IPS-20b (cell line): ENCODE measurements at regions not wholly inside any gene's neighbourhood (a gene's known extent, or its start where the extent isn't known, plus 50 kb on each side); places are given as distances from the start of the nearest gene placed in this dataset.

Source experiments
- H3K27ac ChIP-seq: one replicate; pipeline ENCODE4 v1.5.1; 2013; ENCODE audit warnings: low read length
- H3K27me3 ChIP-seq: 2 replicates; pipeline ENCODE4 v1.6.1; 2013; ENCODE audit warnings: mild to moderate bottlenecking, low read length, inconsistent platforms; ENCODE audit not compliant: insufficient read depth
- H3K36me3 ChIP-seq: 2 replicates; pipeline ENCODE4 v1.6.1; 2013; ENCODE audit warnings: low read depth, mild to moderate bottlenecking, inconsistent platforms, low read length, moderate library complexity; ENCODE audit not compliant: insufficient read depth
- H3K4me1 ChIP-seq: 2 replicates; pipeline ENCODE4 v1.6.1; 2013; ENCODE audit warnings: mild to moderate bottlenecking, control low read depth, inconsistent platforms, low read length, moderate library complexity; ENCODE audit not compliant: insufficient read depth
- H3K4me3 ChIP-seq: 2 replicates; pipeline ENCODE4 v1.5.1; 2013; ENCODE audit warnings: mild to moderate bottlenecking, low read length, inconsistent platforms
- H3K9ac ChIP-seq: 2 replicates; pipeline ENCODE4 v1.6.1; 2013; ENCODE audit warnings: low read depth, mild to moderate bottlenecking, inconsistent platforms, low read length, moderate library complexity
- H3K9me3 ChIP-seq: 2 replicates; pipeline ENCODE4 v1.6.1; 2013; ENCODE audit warnings: mild to moderate bottlenecking, low read depth, low read length, inconsistent platforms; ENCODE audit not compliant: insufficient read depth

DNA sequence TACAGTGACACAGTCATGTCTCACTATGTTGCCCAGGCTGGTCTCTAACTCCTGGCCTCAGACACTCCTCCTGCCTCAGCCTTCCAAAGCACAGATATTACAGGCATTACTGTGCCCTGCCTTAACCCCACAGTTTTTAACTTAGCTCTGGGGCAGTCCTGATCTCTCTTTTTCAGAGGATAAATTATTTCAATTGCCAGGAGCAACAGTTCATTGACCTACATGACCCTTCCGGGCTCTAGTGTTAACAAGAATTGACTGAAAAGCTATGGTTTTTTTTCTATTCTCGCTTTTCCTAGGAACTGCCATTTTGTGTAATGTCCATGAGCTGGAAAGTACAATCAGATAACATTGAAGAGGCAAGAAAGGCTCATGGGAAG lies 92.8 kb downstream of the HNRNPLL start:
- H3K27ac ChIP-seq = no peak overlapping the region
- 0 out of 2 replicates have a peak, but pooled peaks cover under 1% of the 10 kb centered on the region for H3K4me1 ChIP-seq
- no peaks in the 10 kb centered on the region for H3K9me3 ChIP-seq
- H3K9ac ChIP-seq = no peak overlapping the region
- peaks cover 14% of the 10 kb centered on the region for H3K27me3 ChIP-seq
- H3K4me3 ChIP-seq = no peak overlapping the region
- no peaks in the 10 kb centered on the region for H3K36me3 ChIP-seq

DNA sequence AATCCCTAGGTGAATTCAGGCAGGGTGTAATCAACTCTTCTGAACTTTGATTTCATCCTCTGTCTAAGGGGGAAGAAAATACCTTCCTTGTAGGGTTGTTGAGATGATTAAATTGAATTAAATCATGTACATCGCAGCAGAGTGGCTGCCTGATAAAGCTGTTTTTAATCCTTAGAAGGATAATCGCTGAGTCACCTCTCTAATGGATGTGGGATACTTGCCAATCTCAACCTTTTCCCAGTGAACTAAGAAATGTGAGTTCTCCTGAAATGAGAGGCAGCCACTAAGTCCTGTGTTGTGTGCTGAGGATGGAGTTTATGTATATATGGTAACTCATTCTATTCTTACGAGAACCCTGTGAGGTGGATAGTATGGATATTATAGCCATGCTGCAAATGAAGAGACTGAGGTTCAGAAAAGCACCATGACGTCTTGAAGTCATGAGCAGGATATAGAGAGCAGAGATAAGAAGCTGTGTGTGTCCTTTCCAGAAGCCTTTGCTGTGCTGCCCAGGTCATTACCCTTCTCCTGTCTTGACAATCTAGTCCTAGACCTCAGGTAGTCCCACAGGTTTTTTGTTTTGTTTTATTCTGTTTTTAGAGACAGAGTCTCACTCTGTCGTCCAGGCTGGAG lies 93.3 kb downstream of the HNRNPLL start:
- Histone ChIP-seq H3K27ac (no peak overlapping the region), H3K36me3 (no peaks in the 10 kb centered on the region)

DNA sequence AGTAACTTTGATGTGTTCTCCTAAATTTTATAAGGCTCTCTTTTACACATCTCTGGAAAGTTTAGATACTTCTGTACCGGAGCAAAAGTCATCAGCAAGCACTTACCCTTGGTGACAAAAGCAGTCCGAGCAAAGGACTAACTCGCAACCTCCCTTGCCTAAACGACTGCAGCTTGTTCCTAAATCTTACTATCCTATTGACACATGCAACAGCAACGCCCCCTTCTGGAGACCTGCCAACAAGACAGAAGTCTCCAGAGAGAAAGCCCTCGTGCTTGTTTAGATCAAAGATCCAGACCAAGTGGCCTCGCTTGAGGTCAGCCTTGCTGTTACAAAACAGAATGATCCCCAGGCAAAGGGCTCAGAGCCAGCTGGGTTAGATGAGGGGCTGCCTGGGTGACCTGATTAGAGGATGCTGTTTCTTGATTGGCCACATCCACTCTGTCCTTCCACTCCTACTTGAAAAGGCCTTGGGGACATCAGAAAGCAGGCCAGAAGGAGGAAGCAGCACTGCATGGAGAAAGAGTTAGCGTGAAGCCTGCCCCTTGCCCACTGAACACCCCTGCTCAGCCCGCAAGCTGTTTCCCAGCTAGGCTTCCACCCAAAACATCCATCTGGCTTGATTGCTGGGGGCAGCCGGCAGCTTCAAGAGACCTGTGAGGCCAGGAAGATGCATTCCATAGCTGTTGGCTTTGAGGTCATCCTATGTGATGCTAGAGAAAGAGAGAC lies 94.3 kb downstream of the HNRNPLL start:
- Histone ChIP-seq H3K9ac (no peak overlapping the region), H3K36me3 (no peaks in the 10 kb centered on the region), H3K4me1 (0 out of 2 replicates have a peak, but pooled peaks cover 4% of the 10 kb centered on the region), H3K27me3 (peaks cover 14% of the 10 kb centered on the region), H3K27ac (no peak overlapping the region), H3K9me3 (no peaks in the 10 kb centered on the region), H3K4me3 (no peak overlapping the region)

More for the DNA sequence above, 93.3 kb downstream of the HNRNPLL start:
- Histone ChIP-seq H3K27me3 (peaks cover 14% of the 10 kb centered on the region), H3K4me1 (no peaks in the 10 kb centered on the region), H3K4me3 (no peak overlapping the region), H3K9me3 (no peaks in the 10 kb centered on the region), H3K9ac (no peak overlapping the region)

DNA sequence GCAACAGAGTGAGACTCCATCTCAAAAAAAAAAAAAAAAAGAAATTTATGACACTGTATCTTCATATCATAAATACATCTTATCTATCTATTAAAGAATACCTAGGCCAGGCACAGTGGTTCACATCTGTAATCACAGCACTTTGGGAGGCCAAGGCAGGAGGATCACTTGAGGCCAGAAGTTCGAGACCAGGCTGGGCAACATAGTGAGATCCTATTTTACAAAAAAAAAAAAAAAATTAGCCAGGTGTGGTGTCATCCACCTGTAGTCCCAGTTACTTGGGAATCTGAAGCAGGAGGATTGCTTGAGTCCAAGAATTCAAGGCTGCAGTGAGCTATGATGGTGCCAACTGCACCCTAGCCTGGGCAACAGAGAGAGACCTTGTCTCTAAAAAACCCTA lies 95.0 kb downstream of the HNRNPLL start:
- no peak overlapping the region for H3K4me3 ChIP-seq
- H3K27ac ChIP-seq = no peak overlapping the region
- H3K9ac ChIP-seq = no peak overlapping the region
- H3K4me1 ChIP-seq = 0 out of 2 replicates have a peak, but pooled peaks cover 4% of the 10 kb centered on the region
- no peaks in the 10 kb centered on the region; the same call in 1 of the 2 replicates for H3K9me3 ChIP-seq
- no peaks in the 10 kb centered on the region for H3K36me3 ChIP-seq
- H3K27me3 ChIP-seq = peaks cover 14% of the 10 kb centered on the region

DNA sequence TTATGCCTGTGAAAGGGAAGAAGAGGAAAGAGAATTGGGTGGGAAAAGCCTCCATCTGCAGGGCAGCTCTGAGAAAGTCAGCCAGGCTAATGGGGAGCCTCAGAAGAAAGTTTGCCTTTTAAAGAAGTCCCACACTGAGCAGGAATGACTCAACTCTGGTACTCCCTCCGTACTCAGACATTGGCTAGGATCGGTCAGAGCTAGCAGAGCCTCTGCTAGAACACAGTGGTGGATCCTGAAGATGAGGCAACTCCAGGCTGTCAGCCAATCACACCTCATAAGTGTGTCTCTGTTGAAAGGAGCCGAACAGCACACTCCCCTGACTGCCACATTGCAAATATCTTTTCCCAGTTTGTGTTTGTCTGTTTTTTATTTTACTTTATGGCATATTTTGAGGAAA lies 96.9 kb downstream of the HNRNPLL start:
- H3K27ac ChIP-seq = no peak overlapping the region
- peaks cover 14% of the 10 kb centered on the region for H3K27me3 ChIP-seq
- H3K4me3 ChIP-seq = no peak overlapping the region
- peaks cover 6% of the 10 kb centered on the region for H3K9me3 ChIP-seq
- no peaks in the 10 kb centered on the region for H3K36me3 ChIP-seq
- no peak overlapping the region for H3K9ac ChIP-seq
- 0 out of 2 replicates have a peak, but pooled peaks cover 4% of the 10 kb centered on the region for H3K4me1 ChIP-seq

DNA sequence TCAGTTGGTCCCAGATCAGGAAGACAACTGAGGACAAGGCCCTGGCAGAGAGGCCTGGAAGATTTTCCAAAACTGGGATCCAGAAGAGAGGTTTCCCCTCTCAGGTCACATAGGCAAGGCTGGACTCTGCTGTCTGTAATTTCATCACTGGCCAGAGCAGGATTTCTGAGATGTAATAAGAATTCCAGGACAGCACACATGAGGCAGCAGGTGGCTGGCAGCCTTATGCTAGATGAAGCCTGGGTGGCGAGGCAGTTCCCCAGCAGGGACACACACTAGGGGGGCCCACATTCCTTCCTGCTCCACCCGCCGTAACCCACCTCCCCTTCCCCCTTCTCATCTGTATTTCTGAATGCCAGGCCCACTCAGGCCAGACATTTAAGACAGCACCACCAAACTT lies 98.6 kb downstream of the HNRNPLL start:
- peaks cover 6% of the 10 kb centered on the region for H3K9me3 ChIP-seq
- H3K4me1 ChIP-seq = peaks cover 12% of the 10 kb centered on the region
- H3K27ac ChIP-seq = no peak overlapping the region
- H3K27me3 ChIP-seq = peaks cover 7% of the 10 kb centered on the region
- no peaks in the 10 kb centered on the region for H3K36me3 ChIP-seq
- H3K4me3 ChIP-seq = no peak overlapping the region
- no peak overlapping the region for H3K9ac ChIP-seq

DNA sequence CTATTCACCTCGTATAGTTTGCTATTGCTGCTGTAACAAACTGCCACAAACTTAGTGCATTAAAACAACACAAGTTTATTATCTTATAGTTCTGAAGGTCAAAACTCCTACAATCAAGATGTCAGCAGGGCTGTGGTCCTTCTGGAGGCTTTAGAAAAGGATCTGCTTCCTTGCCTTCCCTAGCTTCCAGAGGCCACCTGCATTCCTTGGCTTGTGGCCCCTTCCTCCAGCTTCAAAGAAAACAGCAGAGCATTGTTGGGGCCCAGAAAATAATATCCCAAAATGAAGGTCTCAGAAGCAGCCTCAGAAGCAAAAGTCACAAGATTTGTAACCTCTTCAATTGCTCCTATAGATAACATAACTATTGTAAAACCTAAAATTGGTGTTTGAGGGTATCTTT lies 100.6 kb downstream of the HNRNPLL start:
- H3K4me3 ChIP-seq = no peak overlapping the region
- H3K36me3 ChIP-seq = no peaks in the 10 kb centered on the region
- H3K9me3 ChIP-seq = peaks cover 6% of the 10 kb centered on the region
- H3K27ac ChIP-seq = no peak overlapping the region
- peaks cover 12% of the 10 kb centered on the region for H3K4me1 ChIP-seq
- H3K27me3 ChIP-seq = no peaks in the 10 kb centered on the region; the same call in 1 of the 2 replicates
- H3K9ac ChIP-seq = no peak overlapping the region

DNA sequence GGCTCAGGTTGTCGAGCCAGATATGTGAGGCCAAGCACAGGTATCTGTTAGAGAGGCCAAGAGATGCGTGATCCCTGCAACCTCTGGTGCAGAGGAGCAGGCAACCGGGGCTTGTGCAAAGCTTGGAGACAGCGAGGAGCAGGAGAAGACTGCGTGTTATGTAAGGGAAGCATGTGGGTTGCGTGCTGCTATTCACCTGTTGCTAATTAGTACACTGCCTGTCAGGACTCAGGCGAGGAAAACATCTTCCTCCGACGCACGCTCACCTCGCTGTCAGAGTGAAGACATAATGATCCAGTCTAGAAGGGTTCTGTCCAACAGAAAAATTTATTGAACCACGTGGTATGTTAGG lies 102.5 kb downstream of the HNRNPLL start:
- Histone ChIP-seq H3K4me1 (peaks cover 12% of the 10 kb centered on the region), H3K4me3 (no peak overlapping the region), H3K9ac (no peak overlapping the region), H3K9me3 (peaks cover 6% of the 10 kb centered on the region), H3K36me3 (no peaks in the 10 kb centered on the region), H3K27ac (no peak overlapping the region), H3K27me3 (no peaks in the 10 kb centered on the region; the same call in 1 of the 2 replicates)

DNA sequence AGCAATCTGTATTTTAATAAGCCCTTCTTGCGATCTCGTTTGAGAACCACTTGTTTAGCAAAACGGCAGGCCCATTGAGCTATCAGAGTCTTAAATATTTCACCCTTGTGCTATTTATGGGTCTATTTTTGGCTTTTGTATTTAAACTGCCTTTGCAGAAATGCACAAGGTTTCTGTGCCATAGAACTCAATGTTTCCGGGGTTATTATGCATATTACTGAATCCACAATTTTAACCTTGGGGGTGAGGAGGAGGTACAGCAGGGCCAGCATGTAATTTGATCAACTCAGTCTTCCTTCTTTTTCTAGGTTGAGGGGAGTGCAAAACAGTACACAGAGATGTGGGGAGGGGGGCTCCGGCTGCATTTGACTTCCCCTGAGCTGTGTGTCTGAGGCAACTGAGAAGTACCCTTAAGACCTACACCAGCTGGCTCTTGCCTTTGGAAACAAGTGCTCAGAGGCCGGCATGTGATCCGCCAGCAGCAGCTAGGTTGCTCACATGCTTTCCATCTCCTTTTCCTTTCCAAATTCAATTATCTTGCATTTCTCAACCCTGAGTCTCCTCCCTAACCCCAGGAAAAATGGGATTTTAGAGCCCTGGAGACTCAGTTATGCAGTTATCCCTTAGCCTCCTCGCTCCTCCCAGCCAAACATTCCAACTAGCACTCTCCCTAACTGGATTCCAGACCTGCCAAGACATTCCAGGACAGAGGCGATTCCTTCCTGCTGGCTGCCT lies 103.0 kb downstream of the HNRNPLL start:
- H3K36me3 ChIP-seq = no peaks in the 10 kb centered on the region
- no peak overlapping the region for H3K27ac ChIP-seq
- H3K4me3 ChIP-seq = no peak overlapping the region
- peaks cover 12% of the 10 kb centered on the region for H3K4me1 ChIP-seq
- H3K9me3 ChIP-seq = peaks cover 6% of the 10 kb centered on the region
- no peak overlapping the region for H3K9ac ChIP-seq
- no peaks in the 10 kb centered on the region; the same call in 1 of the 2 replicates for H3K27me3 ChIP-seq

DNA sequence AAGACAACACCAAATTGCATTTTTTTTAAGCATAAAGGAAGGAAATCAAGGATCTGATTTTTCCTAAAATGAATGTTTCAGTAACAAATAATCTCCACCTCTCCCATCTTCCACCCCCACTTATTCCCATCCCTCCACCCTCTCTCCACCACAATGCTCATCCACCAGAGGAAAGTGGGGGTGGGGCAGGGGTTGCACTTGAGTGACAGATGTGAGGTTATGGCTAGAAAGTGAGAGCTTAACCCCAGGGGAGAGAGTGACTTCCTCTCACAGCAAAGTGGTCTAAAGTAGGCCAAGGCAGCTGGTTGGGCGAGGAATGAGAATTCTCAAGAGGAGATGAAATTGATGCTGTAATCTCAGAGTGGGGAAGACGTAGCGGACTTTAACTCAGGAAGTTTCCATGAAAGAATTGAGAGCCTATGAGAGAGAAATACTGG lies 104.7 kb downstream of the HNRNPLL start:
- H3K27me3 ChIP-seq = no peaks in the 10 kb centered on the region; the same call in 1 of the 2 replicates
- H3K9me3 ChIP-seq = peaks cover 6% of the 10 kb centered on the region
- no peak overlapping the region for H3K27ac ChIP-seq
- no peak overlapping the region for H3K4me3 ChIP-seq
- H3K9ac ChIP-seq = no peak overlapping the region
- no peaks in the 10 kb centered on the region for H3K36me3 ChIP-seq
- peaks cover 9% of the 10 kb centered on the region for H3K4me1 ChIP-seq

DNA sequence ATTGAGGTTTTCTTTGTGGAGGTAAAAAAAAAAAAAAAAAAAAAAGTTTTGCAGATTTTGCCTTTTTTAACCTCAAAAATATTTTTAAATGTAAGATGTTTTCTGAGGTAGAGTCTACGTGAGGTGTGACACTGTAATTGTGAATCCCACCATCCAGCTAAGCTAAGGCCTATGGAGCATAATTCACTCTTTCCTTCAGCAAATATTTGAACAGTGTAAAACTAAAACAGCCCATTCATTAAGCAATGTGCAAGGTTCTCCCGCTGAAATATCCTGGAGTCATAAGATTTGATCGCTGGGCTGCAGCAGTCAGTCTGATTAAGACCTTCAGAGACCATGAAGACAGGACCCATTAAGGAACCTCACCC lies 105.1 kb downstream of the HNRNPLL start:
- Histone ChIP-seq H3K36me3 (no peaks in the 10 kb centered on the region), H3K9ac (no peak overlapping the region), H3K27me3 (no peaks in the 10 kb centered on the region; the same call in 1 of the 2 replicates), H3K27ac (no peak overlapping the region), H3K4me1 (peaks cover 9% of the 10 kb centered on the region), H3K9me3 (peaks cover 6% of the 10 kb centered on the region), H3K4me3 (no peak overlapping the region)
